ENCODE measurements at regions not wholly inside any gene's neighbourhood (a gene's known extent, or its start where the extent isn't known, plus 50 kb on each side); places are given as distances from the start of the nearest gene placed in this dataset.
"Not testable (repeated sequence)": the region's sequence is repeated elsewhere in the genome, so short reads cannot be mapped to it uniquely, and the experiment has no call there.

- Histone ChIP-seq H3K36me3 (ENCODE audit: insufficient read depth, low read length) (no peaks in the 10 kb centered on the region), H3K4me2 (ENCODE audit: low read length) (no peak overlapping the region), H2AFZ (ENCODE audit: low read length) (no peak overlapping the region), H3K9me2 (ENCODE audit: low read depth, low read length) (no peaks in the 10 kb centered on the region), H3K9me3 (ENCODE audit: low read length) (no peaks in the 10 kb centered on the region), H4K20me1 (ENCODE audit: insufficient read depth, low read length) (no peaks in the 10 kb centered on the region), H3K4me1 (ENCODE audit: insufficient read depth, low read length, severe bottlenecking) (no peaks in the 10 kb centered on the region), H3K27ac (ENCODE audit: low read depth, low read length, poor library complexity, severe bottlenecking) (no peak overlapping the region), H3K4me3 (ENCODE audit: low read depth, low read length, poor library complexity, severe bottlenecking) (no peak overlapping the region), H3F3A (ENCODE audit: insufficient read depth, low read length) (no peaks in the 10 kb centered on the region), H3K79me2 (ENCODE audit: insufficient read depth, low read length) (no peaks in the 10 kb centered on the region), H3K27me3 (ENCODE audit: insufficient read depth, low read length) (no peaks in the 10 kb centered on the region), H3K9ac (ENCODE audit: low read length) (no peak overlapping the region)
- no peak for TF ChIP-seq EZH2 (IDR thresholded peaks at IDR 0.05; ENCODE audit: borderline replicate concordance, low read length)
- TF ChIP-seq, protein P1, sequence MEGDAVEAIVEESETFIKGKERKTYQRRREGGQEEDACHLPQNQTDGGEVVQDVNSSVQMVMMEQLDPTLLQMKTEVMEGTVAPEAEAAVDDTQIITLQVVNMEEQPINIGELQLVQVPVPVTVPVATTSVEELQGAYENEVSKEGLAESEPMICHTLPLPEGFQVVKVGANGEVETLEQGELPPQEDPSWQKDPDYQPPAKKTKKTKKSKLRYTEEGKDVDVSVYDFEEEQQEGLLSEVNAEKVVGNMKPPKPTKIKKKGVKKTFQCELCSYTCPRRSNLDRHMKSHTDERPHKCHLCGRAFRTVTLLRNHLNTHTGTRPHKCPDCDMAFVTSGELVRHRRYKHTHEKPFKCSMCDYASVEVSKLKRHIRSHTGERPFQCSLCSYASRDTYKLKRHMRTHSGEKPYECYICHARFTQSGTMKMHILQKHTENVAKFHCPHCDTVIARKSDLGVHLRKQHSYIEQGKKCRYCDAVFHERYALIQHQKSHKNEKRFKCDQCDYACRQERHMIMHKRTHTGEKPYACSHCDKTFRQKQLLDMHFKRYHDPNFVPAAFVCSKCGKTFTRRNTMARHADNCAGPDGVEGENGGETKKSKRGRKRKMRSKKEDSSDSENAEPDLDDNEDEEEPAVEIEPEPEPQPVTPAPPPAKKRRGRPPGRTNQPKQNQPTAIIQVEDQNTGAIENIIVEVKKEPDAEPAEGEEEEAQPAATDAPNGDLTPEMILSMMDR (IDR thresholded peaks at IDR 0.05; ENCODE audit: low read length), result peak; percentile 51
Measured at GRCh38 chr14:59020382-59020781, 168.1 kb upstream of the DAAM1 start.

DNA sequence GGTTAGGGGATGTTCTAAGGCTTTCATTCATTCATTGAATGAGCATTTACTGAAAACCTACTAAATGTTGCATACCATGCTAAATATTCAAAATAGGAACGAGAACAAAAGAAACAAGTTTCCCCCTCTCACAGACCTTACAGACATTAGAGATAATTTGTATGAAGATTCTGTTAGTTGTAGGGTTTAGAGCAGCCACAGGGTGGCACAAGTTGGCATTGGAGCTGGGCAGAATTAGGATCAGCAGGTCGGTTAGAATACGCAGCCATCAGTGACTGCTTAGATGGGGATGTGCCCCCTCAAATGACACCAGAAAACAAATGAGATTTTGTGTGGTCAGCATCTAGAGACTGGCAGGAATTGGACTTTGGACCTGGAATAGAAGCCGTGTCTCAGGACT is 166.3 kb upstream of the DAAM1 start:
- Histone ChIP-seq H3K4me1 (ENCODE audit: insufficient read depth, low read length, severe bottlenecking) (no peaks in the 10 kb centered on the region), H3K9me3 (ENCODE audit: low read length) (no peaks in the 10 kb centered on the region)
- no peak for TF ChIP-seq EZH2 (IDR thresholded peaks at IDR 0.05; ENCODE audit: borderline replicate concordance, low read length)
- TF ChIP-seq, protein P1 (IDR thresholded peaks at IDR 0.05; ENCODE audit: low read length), result peak; percentile 68

GRCh38 chr14:59026081-59026480 is 162.4 kb upstream of the DAAM1 start:
- H3K27me3 ChIP-seq (ENCODE audit: insufficient read depth, low read length), result no peaks in the 10 kb centered on the region
- no peak overlapping the region for H3K27ac ChIP-seq (ENCODE audit: low read depth, low read length, poor library complexity, severe bottlenecking)
- no peak for TF ChIP-seq EZH2 (IDR thresholded peaks at IDR 0.05; ENCODE audit: borderline replicate concordance, low read length)
- TF ChIP-seq, protein P1 (IDR thresholded peaks at IDR 0.05; ENCODE audit: low read length), result no peak
- H3K9me2 ChIP-seq (ENCODE audit: low read depth, low read length), result no peaks in the 10 kb centered on the region
- no peak overlapping the region for H2AFZ ChIP-seq (ENCODE audit: low read length)
- H3K9ac ChIP-seq (ENCODE audit: low read length), result no peak overlapping the region
- no peaks in the 10 kb centered on the region for H4K20me1 ChIP-seq (ENCODE audit: insufficient read depth, low read length)
- H3K79me2 ChIP-seq (ENCODE audit: insufficient read depth, low read length), result no peaks in the 10 kb centered on the region
- no peaks in the 10 kb centered on the region for H3F3A ChIP-seq (ENCODE audit: insufficient read depth, low read length)
- H3K4me2 ChIP-seq (ENCODE audit: low read length), result no peak overlapping the region
- H3K4me1 ChIP-seq (ENCODE audit: insufficient read depth, low read length, severe bottlenecking), result peaks cover 3% of the 10 kb centered on the region
- no peaks in the 10 kb centered on the region for H3K9me3 ChIP-seq (ENCODE audit: low read length)
- H3K4me3 ChIP-seq (ENCODE audit: low read depth, low read length, poor library complexity, severe bottlenecking), result no peak overlapping the region
- H3K36me3 ChIP-seq (ENCODE audit: insufficient read depth, low read length), result no peaks in the 10 kb centered on the region

More for the DNA sequence above, 166.3 kb upstream of the DAAM1 start:
- Histone ChIP-seq H3K9me2 (ENCODE audit: low read depth, low read length) (no peaks in the 10 kb centered on the region), H3K4me3 (ENCODE audit: low read depth, low read length, poor library complexity, severe bottlenecking) (no peak overlapping the region), H3K27ac (ENCODE audit: low read depth, low read length, poor library complexity, severe bottlenecking) (no peak overlapping the region), H4K20me1 (ENCODE audit: insufficient read depth, low read length) (no peaks in the 10 kb centered on the region), H2AFZ (ENCODE audit: low read length) (no peak overlapping the region), H3K79me2 (ENCODE audit: insufficient read depth, low read length) (no peaks in the 10 kb centered on the region), H3K36me3 (ENCODE audit: insufficient read depth, low read length) (no peaks in the 10 kb centered on the region), H3F3A (ENCODE audit: insufficient read depth, low read length) (no peaks in the 10 kb centered on the region), H3K9ac (ENCODE audit: low read length) (no peak overlapping the region), H3K27me3 (ENCODE audit: insufficient read depth, low read length) (no peaks in the 10 kb centered on the region), H3K4me2 (ENCODE audit: low read length) (no peak overlapping the region)

- H3K9me2 ChIP-seq (ENCODE audit: low read depth, low read length); H2AFZ ChIP-seq (ENCODE audit: low read length); H3K27me3 ChIP-seq (ENCODE audit: insufficient read depth, low read length); H3K4me1 ChIP-seq (ENCODE audit: insufficient read depth, low read length, severe bottlenecking); H3K36me3 ChIP-seq (ENCODE audit: insufficient read depth, low read length); H3F3A ChIP-seq (ENCODE audit: insufficient read depth, low read length); H3K79me2 ChIP-seq (ENCODE audit: insufficient read depth, low read length); H4K20me1 ChIP-seq (ENCODE audit: insufficient read depth, low read length); H3K4me2 ChIP-seq (ENCODE audit: low read length); H3K27ac ChIP-seq (ENCODE audit: low read depth, low read length, poor library complexity, severe bottlenecking); H3K9ac ChIP-seq (ENCODE audit: low read length); H3K9me3 ChIP-seq (ENCODE audit: low read length); H3K4me3 ChIP-seq (ENCODE audit: low read depth, low read length, poor library complexity, severe bottlenecking): not testable (repeated sequence)
Measured at GRCh38 chr14:59026640-59027039, 161.8 kb upstream of the DAAM1 start.

Data from OCI-LY1 (cell line).